Glutamatergic neuron (in vitro differentiated cells): ENCODE measurements at regions not wholly inside any gene's neighbourhood (a gene's known extent, or its start where the extent isn't known, plus 50 kb on each side); places are given as distances from the start of the nearest gene placed in this dataset.

Source experiments
- DNase-seq: peaks from one replicate; pipeline ENCODE4 v3.0.0; 2022
- H3K27ac Mint-ChIP-seq: one replicate; pipeline ENCODE4 v1.8.0; 2020; ENCODE audit warnings: mild to moderate bottlenecking, mixed read lengths, inconsistent platforms; ENCODE audit not compliant: unreplicated experiment
- H3K27me3 Mint-ChIP-seq: one replicate; pipeline ENCODE4 v1.8.0; 2020; ENCODE audit warnings: mild to moderate bottlenecking, moderate library complexity, mixed read lengths, inconsistent platforms; ENCODE audit not compliant: unreplicated experiment
- H3K36me3 Mint-ChIP-seq: one replicate; pipeline ENCODE4 v1.8.0; 2020; ENCODE audit warnings: mild to moderate bottlenecking, mixed read lengths, inconsistent platforms; ENCODE audit not compliant: unreplicated experiment
- H3K4me1 Mint-ChIP-seq: one replicate; pipeline ENCODE4 v1.8.0; 2020; ENCODE audit warnings: mild to moderate bottlenecking, low read depth, mixed read lengths, inconsistent platforms; ENCODE audit not compliant: unreplicated experiment
- H3K4me3 Mint-ChIP-seq: one replicate; pipeline ENCODE4 v1.8.0; 2020; ENCODE audit warnings: mild to moderate bottlenecking, mixed read lengths, inconsistent platforms; ENCODE audit not compliant: unreplicated experiment
- H3K9me3 Mint-ChIP-seq: one replicate; pipeline ENCODE4 v1.8.0; 2020; ENCODE audit warnings: mild to moderate bottlenecking, moderate library complexity, mixed read lengths, inconsistent platforms; ENCODE audit not compliant: unreplicated experiment
- TF ChIP-seq, protein P1 (sequence below): fragments of 200-600 bp; sonication (generic); IDR thresholded peaks from one replicate; pipeline ENCODE4 v1.5.0; 2021; ENCODE audit not compliant: partially characterized antibody, unreplicated experiment

DNA sequence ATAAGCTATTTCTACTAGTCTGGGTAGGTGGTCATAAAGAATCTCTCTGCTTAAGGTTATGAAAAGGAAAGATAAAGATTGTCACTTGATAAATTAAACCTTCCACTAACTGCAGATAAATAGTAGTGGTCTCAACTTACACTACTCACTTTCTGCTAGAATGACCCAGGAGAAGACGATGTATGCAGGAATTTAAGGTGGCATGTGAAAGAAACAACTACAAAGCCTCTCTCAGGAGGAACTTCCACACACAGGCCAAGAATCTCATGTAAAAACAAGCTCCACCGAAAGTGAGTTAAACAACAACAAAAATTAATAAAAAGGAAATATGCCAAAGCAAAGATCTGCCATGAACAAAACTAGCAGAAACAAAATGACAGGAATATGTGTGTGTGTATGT, 165.4 kb downstream of the CDC14C start:
- no peaks in the 10 kb centered on the region for H3K27me3 Mint-ChIP-seq
- H3K4me3 Mint-ChIP-seq, result no peak overlapping the region
- H3K4me1 Mint-ChIP-seq, result peaks cover 7% of the 10 kb centered on the region
- H3K36me3 Mint-ChIP-seq, result no peaks in the 10 kb centered on the region
- TF ChIP-seq, protein P1, sequence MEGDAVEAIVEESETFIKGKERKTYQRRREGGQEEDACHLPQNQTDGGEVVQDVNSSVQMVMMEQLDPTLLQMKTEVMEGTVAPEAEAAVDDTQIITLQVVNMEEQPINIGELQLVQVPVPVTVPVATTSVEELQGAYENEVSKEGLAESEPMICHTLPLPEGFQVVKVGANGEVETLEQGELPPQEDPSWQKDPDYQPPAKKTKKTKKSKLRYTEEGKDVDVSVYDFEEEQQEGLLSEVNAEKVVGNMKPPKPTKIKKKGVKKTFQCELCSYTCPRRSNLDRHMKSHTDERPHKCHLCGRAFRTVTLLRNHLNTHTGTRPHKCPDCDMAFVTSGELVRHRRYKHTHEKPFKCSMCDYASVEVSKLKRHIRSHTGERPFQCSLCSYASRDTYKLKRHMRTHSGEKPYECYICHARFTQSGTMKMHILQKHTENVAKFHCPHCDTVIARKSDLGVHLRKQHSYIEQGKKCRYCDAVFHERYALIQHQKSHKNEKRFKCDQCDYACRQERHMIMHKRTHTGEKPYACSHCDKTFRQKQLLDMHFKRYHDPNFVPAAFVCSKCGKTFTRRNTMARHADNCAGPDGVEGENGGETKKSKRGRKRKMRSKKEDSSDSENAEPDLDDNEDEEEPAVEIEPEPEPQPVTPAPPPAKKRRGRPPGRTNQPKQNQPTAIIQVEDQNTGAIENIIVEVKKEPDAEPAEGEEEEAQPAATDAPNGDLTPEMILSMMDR, result no peak
- DNase-seq, result no peak
- no peak overlapping the region for H3K27ac Mint-ChIP-seq
- H3K9me3 Mint-ChIP-seq, result no peaks in the 10 kb centered on the region

DNA sequence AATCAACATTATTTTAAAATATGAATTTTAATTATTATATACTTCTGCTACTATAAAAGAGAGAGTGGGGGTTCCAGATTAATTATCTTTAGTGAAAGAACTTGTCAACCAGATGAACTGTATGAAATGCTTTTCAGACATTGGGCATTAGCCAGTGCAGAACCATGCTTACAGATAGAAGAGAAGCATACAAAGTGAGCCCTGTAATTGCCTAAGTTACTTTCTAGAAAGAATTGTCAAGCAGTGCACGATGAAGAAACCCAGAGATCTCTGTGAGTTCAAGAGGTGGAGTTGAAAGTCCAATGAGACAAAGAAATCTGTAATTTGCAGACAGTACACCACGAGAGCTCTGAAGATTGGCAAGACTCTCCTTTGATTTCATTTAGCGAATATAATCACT, 166.7 kb downstream of the CDC14C start:
- H3K4me1 Mint-ChIP-seq, result peaks cover 7% of the 10 kb centered on the region
- H3K9me3 Mint-ChIP-seq, result no peaks in the 10 kb centered on the region
- H3K36me3 Mint-ChIP-seq, result no peaks in the 10 kb centered on the region
- no peak overlapping the region for H3K4me3 Mint-ChIP-seq
- no peaks in the 10 kb centered on the region for H3K27me3 Mint-ChIP-seq
- H3K27ac Mint-ChIP-seq, result no peak overlapping the region
- TF ChIP-seq, protein P1, result no peak
- no peak for DNase-seq

DNA sequence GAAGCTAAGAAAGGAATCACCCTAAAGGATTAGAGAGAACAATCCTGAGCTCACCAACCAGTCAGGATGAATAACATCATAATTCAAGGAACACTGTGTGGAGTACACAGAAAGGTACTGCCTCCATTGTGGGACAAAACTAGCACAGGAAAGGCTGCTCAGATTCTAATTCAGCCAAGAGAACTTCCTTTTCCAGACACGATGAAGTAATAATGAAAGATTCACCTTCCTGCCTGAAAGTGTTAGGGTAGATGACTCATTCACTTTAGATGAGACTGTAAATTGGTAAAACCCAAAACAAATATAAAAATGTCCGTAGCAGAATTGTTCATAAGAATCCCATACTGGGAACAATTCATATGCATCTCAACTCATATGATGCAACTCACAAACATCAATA, 167.2 kb downstream of the CDC14C start:
- Mint-ChIP-seq H3K27me3 (no peaks in the 10 kb centered on the region), H3K4me3 (no peak overlapping the region), H3K9me3 (no peaks in the 10 kb centered on the region), H3K36me3 (no peaks in the 10 kb centered on the region), H3K27ac (no peak overlapping the region), H3K4me1 (peaks cover 7% of the 10 kb centered on the region)
- TF ChIP-seq, protein P1, result no peak
- no peak for DNase-seq

DNA sequence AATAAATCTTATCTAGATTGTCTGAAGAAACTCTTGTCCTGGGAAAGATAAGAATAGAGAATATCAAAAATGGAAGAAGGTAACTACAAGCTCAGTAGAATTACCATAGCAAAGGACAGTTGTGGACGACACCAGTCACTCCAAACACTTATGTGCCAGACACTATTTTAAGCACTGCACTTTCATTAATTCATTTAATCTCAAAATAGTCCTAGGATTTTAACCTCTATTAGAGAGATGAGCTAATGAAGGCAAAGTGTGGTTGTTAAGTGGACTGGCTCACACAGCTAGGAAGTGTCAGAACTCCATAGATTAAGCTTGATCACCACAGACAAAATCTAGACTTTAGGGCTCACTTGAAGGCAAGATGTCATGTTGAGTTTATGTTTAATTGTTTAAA, 168.9 kb downstream of the CDC14C start:
- TF ChIP-seq, protein P1, result no peak
- DNase-seq, result no peak
- Mint-ChIP-seq H3K27ac (no peak overlapping the region), H3K9me3 (no peaks in the 10 kb centered on the region), H3K4me3 (no peak overlapping the region), H3K4me1 (peaks cover 5% of the 10 kb centered on the region), H3K27me3 (no peaks in the 10 kb centered on the region), H3K36me3 (no peaks in the 10 kb centered on the region)

DNA sequence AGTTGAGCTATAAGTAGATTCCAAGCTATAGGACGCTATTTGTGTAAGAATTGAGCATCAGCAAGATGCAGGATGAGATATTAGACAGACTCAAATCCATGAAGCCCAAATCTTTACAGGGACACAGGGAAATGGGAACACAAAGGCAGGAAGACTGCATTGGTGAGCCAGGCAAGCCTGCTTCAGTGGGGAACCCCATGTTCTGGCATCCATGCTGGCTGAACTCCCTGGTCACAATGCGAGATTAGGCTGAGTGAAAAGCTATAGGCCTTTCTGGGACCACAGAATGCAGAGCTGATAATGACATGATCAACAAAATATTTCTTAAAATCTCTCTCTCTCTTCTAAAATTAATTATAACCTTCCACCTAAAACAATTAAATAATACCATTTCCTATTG, 170.5 kb downstream of the CDC14C start:
- H3K9me3 Mint-ChIP-seq, result no peaks in the 10 kb centered on the region
- H3K4me3 Mint-ChIP-seq, result no peak overlapping the region
- TF ChIP-seq, protein P1, result no peak
- no peaks in the 10 kb centered on the region for H3K27me3 Mint-ChIP-seq
- no peak overlapping the region for H3K27ac Mint-ChIP-seq
- DNase-seq, result no peak
- no peaks in the 10 kb centered on the region for H3K4me1 Mint-ChIP-seq
- no peaks in the 10 kb centered on the region for H3K36me3 Mint-ChIP-seq
